ENCODE measurements at regions not wholly inside any gene's neighbourhood (a gene's known extent, or its start where the extent isn't known, plus 50 kb on each side); places are given as distances from the start of the nearest gene placed in this dataset.

DNA sequence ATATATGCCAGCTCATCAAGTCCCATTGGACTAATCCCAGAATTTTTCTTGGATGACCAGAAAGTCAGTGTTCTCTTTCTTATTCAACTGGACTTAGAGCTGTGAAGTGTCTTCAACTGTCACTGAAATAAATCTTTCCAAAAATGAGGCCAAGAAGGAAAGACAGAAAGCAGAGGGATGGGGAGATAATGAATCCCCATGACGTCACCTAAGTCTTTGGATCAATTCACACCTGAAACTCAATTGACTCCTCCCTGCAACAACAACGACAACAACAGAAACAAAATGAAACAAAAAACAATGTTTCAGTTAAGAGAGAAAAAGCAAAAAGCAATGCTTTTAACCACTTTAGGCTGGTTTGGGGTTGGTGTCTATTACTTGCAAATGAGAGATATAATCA lies 91.2 kb downstream of the OXGR1 start (continued):
- TF ChIP-seq, protein P1, sequence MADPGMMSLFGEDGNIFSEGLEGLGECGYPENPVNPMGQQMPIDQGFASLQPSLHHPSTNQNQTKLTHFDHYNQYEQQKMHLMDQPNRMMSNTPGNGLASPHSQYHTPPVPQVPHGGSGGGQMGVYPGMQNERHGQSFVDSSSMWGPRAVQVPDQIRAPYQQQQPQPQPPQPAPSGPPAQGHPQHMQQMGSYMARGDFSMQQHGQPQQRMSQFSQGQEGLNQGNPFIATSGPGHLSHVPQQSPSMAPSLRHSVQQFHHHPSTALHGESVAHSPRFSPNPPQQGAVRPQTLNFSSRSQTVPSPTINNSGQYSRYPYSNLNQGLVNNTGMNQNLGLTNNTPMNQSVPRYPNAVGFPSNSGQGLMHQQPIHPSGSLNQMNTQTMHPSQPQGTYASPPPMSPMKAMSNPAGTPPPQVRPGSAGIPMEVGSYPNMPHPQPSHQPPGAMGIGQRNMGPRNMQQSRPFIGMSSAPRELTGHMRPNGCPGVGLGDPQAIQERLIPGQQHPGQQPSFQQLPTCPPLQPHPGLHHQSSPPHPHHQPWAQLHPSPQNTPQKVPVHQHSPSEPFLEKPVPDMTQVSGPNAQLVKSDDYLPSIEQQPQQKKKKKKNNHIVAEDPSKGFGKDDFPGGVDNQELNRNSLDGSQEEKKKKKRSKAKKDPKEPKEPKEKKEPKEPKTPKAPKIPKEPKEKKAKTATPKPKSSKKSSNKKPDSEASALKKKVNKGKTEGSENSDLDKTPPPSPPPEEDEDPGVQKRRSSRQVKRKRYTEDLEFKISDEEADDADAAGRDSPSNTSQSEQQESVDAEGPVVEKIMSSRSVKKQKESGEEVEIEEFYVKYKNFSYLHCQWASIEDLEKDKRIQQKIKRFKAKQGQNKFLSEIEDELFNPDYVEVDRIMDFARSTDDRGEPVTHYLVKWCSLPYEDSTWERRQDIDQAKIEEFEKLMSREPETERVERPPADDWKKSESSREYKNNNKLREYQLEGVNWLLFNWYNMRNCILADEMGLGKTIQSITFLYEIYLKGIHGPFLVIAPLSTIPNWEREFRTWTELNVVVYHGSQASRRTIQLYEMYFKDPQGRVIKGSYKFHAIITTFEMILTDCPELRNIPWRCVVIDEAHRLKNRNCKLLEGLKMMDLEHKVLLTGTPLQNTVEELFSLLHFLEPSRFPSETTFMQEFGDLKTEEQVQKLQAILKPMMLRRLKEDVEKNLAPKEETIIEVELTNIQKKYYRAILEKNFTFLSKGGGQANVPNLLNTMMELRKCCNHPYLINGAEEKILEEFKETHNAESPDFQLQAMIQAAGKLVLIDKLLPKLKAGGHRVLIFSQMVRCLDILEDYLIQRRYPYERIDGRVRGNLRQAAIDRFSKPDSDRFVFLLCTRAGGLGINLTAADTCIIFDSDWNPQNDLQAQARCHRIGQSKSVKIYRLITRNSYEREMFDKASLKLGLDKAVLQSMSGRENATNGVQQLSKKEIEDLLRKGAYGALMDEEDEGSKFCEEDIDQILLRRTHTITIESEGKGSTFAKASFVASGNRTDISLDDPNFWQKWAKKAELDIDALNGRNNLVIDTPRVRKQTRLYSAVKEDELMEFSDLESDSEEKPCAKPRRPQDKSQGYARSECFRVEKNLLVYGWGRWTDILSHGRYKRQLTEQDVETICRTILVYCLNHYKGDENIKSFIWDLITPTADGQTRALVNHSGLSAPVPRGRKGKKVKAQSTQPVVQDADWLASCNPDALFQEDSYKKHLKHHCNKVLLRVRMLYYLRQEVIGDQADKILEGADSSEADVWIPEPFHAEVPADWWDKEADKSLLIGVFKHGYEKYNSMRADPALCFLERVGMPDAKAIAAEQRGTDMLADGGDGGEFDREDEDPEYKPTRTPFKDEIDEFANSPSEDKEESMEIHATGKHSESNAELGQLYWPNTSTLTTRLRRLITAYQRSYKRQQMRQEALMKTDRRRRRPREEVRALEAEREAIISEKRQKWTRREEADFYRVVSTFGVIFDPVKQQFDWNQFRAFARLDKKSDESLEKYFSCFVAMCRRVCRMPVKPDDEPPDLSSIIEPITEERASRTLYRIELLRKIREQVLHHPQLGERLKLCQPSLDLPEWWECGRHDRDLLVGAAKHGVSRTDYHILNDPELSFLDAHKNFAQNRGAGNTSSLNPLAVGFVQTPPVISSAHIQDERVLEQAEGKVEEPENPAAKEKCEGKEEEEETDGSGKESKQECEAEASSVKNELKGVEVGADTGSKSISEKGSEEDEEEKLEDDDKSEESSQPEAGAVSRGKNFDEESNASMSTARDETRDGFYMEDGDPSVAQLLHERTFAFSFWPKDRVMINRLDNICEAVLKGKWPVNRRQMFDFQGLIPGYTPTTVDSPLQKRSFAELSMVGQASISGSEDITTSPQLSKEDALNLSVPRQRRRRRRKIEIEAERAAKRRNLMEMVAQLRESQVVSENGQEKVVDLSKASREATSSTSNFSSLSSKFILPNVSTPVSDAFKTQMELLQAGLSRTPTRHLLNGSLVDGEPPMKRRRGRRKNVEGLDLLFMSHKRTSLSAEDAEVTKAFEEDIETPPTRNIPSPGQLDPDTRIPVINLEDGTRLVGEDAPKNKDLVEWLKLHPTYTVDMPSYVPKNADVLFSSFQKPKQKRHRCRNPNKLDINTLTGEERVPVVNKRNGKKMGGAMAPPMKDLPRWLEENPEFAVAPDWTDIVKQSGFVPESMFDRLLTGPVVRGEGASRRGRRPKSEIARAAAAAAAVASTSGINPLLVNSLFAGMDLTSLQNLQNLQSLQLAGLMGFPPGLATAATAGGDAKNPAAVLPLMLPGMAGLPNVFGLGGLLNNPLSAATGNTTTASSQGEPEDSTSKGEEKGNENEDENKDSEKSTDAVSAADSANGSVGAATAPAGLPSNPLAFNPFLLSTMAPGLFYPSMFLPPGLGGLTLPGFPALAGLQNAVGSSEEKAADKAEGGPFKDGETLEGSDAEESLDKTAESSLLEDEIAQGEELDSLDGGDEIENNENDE (IDR thresholded peaks at IDR 0.05; ENCODE audit: insufficient replicate concordance, low read length), result no peak
- TF ChIP-seq, protein P2, sequence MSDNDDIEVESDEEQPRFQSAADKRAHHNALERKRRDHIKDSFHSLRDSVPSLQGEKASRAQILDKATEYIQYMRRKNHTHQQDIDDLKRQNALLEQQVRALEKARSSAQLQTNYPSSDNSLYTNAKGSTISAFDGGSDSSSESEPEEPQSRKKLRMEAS (IDR thresholded peaks at IDR 0.05), result no peak
- no peak for TF ChIP-seq CHD1 (IDR thresholded peaks at IDR 0.05; ENCODE audit: low read depth, low read length)
- no peak for TF ChIP-seq NRF1 (IDR thresholded peaks at IDR 0.05; ENCODE audit: low read depth, low read length)
- no peak for TF ChIP-seq CTBP2 (IDR thresholded peaks at IDR 0.05; ENCODE audit: borderline replicate concordance, insufficient read depth, insufficient read length, low read length)
- no peak for TF ChIP-seq SP1 (IDR thresholded peaks at IDR 0.05; ENCODE audit: low read depth, low read length)
- TF ChIP-seq TAF1 (IDR thresholded peaks at IDR 0.05; ENCODE audit: low read depth, low read length), result no peak
- TF ChIP-seq HDAC6 (IDR thresholded peaks at IDR 0.05; ENCODE audit: low read depth, low read length), result no peak
- no peak for TF ChIP-seq TAF7 (optimal IDR thresholded peaks at IDR 0.05; ENCODE audit: borderline replicate concordance, low read depth, low read length)
- no peak for TF ChIP-seq TEAD4 (IDR thresholded peaks at IDR 0.05; ENCODE audit: low read depth, low read length)
